Large intestine (tissue), 3 donors: ENCODE measurements at regions not wholly inside any gene's neighbourhood (a gene's known extent, or its start where the extent isn't known, plus 50 kb on each side); places are given as distances from the start of the nearest gene placed in this dataset.

Experiments used
- DNase-seq, 2 donors: peaks; one replicate each; pipeline versions ENCODE4 v3.0.0 to v3.0.0-alpha.2; 2013
- H3K27ac ChIP-seq: one replicate; pipeline ENCODE4 v1.5.1; 2013; ENCODE audit warnings: low read length
- H3K27me3 ChIP-seq: 2 replicates; pipeline ENCODE4 v1.6.1; 2013; ENCODE audit warnings: low read length; ENCODE audit not compliant: control insufficient read depth, insufficient read depth
- H3K36me3 ChIP-seq: 2 replicates; pipeline ENCODE4 v1.6.1; 2013; ENCODE audit warnings: low read length; ENCODE audit not compliant: control insufficient read depth, insufficient read depth
- H3K4me1 ChIP-seq: one replicate; pipeline ENCODE4 v1.6.1; 2013; ENCODE audit warnings: low read length; ENCODE audit not compliant: control insufficient read depth, insufficient read depth
- H3K4me3 ChIP-seq: one replicate; pipeline ENCODE4 v1.5.1; 2013; ENCODE audit warnings: low read length
- H3K9me3 ChIP-seq: one replicate; pipeline ENCODE4 v1.6.1; 2013; ENCODE audit warnings: mild to moderate bottlenecking, low read depth, low read length, moderate library complexity; ENCODE audit not compliant: control insufficient read depth
- WGBS: methylation state at CpG from one replicate; pipeline ENCODE4 v1.1.5; 2013; ENCODE audit warnings: low lambda C conversion rate; ENCODE audit not compliant: insufficient coverage; 5-methylcytosine and 5-hydroxymethylcytosine counted together

DNA sequence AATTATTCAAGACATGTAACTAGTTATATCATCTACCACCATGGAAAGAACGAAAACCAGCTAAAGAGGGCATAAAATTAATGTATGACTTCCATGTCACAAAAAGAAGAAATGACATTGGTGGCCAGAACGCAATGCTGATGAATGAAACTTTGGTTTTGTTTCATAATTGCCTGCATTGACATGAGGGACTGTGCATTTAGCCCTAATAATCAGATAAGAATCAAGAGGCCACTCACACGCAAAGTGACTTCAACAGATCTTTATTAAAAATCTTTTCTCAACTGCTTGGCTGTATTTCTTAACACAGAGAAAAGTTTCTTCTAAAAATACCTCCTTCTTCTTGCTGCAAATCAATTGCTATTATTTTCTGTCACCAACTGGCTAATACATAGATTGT lies 184.7 kb upstream of the RUNX1 start:
- Histone ChIP-seq H3K36me3 (no peaks in the 10 kb centered on the region), H3K27ac (no peak overlapping the region), H3K27me3 (no peaks in the 10 kb centered on the region), H3K4me3 (no peak overlapping the region), H3K9me3 (no peaks in the 10 kb centered on the region), H3K4me1 (no peaks in the 10 kb centered on the region)
- DNase-seq: no peak
- 92% methylated on average over 2 of the region's 3 CpGs for WGBS

DNA sequence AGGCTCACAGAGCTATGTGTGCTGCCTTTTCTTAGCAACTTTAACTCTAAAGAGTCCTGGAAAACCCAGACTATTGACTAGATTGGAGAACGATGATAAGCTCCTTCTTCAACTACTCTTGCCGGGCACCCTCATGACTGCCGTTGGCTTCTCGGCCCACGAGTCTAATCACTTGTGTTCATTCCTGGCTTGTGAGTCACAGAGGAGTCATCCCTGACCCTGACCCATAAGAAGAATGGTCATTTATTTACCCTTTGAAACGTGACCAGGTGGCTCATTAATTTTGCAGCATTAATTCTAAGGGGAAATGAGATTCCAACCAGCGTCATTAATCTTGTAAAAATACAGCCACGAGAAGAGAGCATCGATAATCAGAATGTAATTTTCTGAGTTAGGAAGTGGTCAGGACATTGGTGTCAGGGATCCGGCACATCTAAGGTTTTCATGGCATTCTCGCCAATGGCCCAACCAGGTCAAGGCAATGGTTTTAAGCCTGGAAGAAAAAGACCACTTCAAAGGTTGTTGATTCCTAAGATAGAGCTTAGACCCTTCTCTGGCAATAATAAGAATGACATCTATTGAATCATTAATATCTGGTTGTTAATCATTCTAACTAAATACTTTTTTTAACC lies 183.6 kb upstream of the RUNX1 start:
- no peaks in the 10 kb centered on the region for H3K36me3 ChIP-seq
- H3K4me1 ChIP-seq: no peaks in the 10 kb centered on the region
- no peak overlapping the region for H3K4me3 ChIP-seq
- no peaks in the 10 kb centered on the region for H3K9me3 ChIP-seq
- WGBS: 80% methylated on average over 2 of the region's 11 CpGs
- no peak overlapping the region for H3K27ac ChIP-seq
- DNase-seq: peak in 1 of 2 donors; percentile 51
- no peaks in the 10 kb centered on the region for H3K27me3 ChIP-seq

DNA sequence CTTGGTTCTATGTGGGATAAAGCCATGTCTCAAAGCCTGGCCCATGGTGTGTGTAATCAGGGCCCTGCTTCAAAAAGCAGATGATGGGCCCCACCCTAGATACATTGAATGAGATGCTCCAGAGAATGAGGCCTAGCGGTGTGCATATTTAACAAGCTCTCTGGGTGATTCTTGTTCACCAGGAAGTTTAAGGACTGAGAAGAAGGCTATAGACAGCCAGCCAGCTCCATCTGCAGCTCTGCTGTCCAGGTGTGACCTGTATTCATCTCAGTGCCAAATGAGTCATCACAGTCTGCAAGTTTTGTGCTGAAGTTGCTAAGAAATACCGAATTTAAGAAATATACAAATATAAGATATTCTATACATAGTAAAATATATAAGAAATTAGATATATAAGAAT lies 182.0 kb upstream of the RUNX1 start:
- Histone ChIP-seq H3K4me3 (no peak overlapping the region), H3K27me3 (no peaks in the 10 kb centered on the region), H3K27ac (no peak overlapping the region), H3K36me3 (no peaks in the 10 kb centered on the region), H3K9me3 (no peaks in the 10 kb centered on the region), H3K4me1 (no peaks in the 10 kb centered on the region)
- no CpG with 5 or more reads among the region's 2 CpGs for WGBS
- DNase-seq: no peak

DNA sequence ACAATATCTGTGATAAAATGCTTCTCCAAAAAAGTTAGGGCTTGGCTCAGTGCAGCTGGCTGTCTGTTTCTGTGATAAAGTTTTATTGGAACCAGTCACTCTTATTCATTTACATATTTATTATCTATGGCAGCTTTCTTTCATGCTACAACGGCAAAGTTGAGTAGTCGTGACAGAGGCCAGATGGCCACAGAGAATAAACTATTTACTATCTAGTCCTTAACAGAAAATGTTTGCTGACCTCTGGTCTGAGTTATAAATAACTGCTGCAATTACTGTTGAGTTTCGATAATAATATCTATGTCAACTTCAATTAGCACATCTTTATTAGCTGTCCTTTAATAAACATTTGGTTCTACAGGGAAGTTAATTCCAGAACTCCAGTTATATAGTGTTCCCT lies 180.2 kb upstream of the RUNX1 start:
- Histone ChIP-seq H3K4me1 (no peaks in the 10 kb centered on the region), H3K4me3 (no peak overlapping the region), H3K27me3 (no peaks in the 10 kb centered on the region), H3K9me3 (no peaks in the 10 kb centered on the region), H3K36me3 (no peaks in the 10 kb centered on the region), H3K27ac (no peak overlapping the region)
- WGBS: no CpG with 5 or more reads among the region's 3 CpGs
- peak in 1 of 2 donors; percentile 38 for DNase-seq

DNA sequence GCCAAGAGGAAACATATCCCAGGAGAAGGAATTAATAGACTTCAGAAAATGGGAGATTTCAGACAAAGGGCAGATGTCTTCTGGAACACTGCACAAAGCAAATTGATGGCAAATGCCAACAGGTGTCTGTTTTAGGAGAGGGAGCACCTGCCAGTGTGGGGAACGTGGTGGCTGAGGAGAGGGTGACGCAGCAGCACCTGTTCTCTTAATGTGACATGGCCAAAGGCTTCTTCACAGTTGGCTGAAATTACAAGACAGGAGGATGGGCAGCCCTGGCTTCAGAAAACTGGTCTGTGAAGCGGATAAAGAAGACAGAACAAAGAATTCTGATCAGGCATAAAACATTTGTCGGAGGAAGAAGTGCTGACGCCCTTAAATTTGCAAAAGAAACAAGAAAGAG lies 178.7 kb upstream of the RUNX1 start:
- Histone ChIP-seq H3K27me3 (no peaks in the 10 kb centered on the region), H3K4me3 (no peak overlapping the region), H3K4me1 (no peaks in the 10 kb centered on the region), H3K36me3 (no peaks in the 10 kb centered on the region), H3K27ac (no peak overlapping the region), H3K9me3 (no peaks in the 10 kb centered on the region)
- 100% methylated on average over 3 of the region's 5 CpGs for WGBS
- DNase-seq: no peak

DNA sequence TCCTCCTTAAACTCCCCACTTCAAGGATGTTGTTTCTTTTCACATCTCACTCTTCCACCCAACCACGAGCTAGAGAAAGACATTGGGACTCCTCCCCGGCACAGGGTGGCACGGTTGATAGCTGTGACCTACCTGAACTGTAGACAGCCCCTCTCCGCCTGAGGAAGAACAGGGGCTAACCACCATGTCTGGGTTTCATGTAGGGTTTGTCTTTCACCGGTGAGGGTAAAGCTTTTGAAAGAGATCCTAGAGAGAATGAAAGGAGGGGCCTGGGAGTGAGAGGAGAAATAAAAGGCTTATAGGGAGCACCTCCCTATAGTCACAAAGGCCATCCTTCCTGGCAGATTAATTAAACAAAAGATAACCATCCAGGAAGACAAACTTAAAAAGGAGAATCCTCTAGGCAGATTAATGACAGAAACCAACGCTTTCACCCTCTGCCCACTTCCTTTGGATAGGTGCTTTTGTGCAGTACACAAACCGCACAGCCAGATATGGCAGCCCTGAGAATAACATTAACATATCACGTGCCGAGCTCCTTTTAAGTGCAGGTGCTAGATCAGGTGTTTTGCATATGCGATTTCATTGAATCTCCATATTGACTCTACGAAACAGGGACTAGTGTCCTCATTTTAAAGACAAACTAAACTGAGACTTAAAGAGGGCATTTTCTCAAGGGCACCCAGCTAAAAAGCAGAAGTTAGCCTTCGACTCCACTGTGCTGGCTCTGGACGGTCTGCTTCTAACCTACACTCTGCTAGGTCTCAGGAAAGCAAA lies 178.1 kb upstream of the RUNX1 start:
- DNase-seq: no peak
- H3K27ac ChIP-seq: no peak overlapping the region
- no peaks in the 10 kb centered on the region for H3K27me3 ChIP-seq
- no peak overlapping the region for H3K4me3 ChIP-seq
- H3K4me1 ChIP-seq: no peaks in the 10 kb centered on the region
- WGBS: no CpG with 5 or more reads among the region's 13 CpGs
- no peaks in the 10 kb centered on the region for H3K9me3 ChIP-seq
- no peaks in the 10 kb centered on the region for H3K36me3 ChIP-seq

DNA sequence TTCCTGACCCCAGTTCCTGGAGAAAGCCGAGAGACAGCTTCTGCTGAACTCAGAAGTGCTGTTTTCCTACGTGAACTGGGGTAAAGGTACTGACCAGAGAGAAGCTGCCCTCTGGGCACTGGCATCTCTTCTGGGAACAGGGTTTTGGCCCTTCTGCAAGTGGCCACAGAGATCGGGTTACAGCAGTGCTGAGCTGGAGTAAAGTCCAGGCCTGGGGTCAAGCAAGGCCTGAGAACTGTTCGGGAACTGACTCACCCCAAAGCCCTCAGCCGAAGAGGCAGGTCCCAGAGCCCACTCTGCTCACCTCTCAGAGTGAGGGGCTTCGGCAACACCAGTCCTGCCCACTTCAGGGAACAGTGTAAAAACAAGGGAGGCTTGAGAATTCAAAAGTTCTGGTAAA lies 177.2 kb upstream of the RUNX1 start:
- H3K27ac ChIP-seq: no peak overlapping the region
- WGBS: no CpG with 5 or more reads among the region's 6 CpGs
- no peaks in the 10 kb centered on the region for H3K36me3 ChIP-seq
- DNase-seq: no peak
- no peaks in the 10 kb centered on the region for H3K9me3 ChIP-seq
- H3K4me1 ChIP-seq: no peaks in the 10 kb centered on the region
- no peaks in the 10 kb centered on the region for H3K27me3 ChIP-seq
- no peak overlapping the region for H3K4me3 ChIP-seq

DNA sequence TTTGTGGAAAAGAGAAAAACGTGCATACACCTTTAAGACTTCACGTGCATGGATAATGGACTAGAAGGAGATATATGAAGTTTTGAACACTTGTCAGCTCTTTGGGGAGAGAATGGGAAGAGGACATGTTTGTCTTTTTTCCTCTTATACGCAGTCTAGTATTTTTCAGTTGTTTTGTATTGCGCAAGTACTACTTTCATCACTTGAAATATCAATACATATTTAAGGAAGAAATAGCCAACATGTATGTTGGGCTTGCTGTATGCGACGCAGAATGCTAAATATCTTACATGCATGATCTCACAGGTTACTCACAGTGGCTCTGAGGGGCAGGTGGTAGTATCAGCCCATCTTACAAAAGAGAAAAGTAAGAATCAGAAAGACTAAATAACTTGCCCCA lies 176.5 kb upstream of the RUNX1 start:
- 92% methylated on average over 2 of the region's 6 CpGs for WGBS
- no peak overlapping the region for H3K4me3 ChIP-seq
- H3K4me1 ChIP-seq: no peaks in the 10 kb centered on the region
- no peak overlapping the region for H3K27ac ChIP-seq
- no peak for DNase-seq
- no peaks in the 10 kb centered on the region for H3K36me3 ChIP-seq
- H3K9me3 ChIP-seq: no peaks in the 10 kb centered on the region
- H3K27me3 ChIP-seq: no peaks in the 10 kb centered on the region

DNA sequence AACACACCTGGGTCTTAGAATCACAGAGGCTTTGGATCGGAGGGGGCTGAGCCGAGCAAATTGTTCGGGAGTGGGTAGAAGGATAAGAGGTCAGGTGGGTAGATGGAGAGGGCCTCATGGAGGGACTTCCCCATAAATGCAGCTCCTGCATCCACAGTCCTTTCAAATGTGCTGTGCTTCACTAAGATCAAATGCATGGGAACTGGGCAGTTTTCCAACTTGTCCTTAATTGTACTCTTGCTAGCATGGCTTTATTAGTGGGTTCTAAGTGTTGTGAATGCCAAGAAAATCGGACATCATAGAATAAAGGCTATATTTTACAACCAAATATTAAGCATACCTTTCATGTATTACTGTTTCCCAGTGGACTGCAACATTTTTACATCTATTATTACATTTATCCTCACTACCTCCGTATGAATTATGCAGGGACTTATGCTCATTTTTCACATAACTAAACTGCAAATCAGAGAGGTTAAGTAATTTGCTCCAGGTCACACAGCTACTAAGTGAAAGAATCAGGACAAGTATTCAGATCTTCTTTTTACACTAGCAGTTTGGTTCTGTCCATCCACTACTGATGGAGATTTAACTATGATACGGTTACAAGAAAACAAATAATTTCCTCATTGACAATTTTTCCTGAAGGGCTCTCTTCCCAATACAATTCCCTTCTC lies 174.5 kb upstream of the RUNX1 start:
- Histone ChIP-seq H3K4me1 (no peaks in the 10 kb centered on the region), H3K9me3 (no peaks in the 10 kb centered on the region), H3K36me3 (no peaks in the 10 kb centered on the region), H3K27ac (no peak overlapping the region), H3K4me3 (no peak overlapping the region), H3K27me3 (no peaks in the 10 kb centered on the region)
- no peak for DNase-seq
- 83% methylated on average over 2 of the region's 6 CpGs for WGBS

DNA sequence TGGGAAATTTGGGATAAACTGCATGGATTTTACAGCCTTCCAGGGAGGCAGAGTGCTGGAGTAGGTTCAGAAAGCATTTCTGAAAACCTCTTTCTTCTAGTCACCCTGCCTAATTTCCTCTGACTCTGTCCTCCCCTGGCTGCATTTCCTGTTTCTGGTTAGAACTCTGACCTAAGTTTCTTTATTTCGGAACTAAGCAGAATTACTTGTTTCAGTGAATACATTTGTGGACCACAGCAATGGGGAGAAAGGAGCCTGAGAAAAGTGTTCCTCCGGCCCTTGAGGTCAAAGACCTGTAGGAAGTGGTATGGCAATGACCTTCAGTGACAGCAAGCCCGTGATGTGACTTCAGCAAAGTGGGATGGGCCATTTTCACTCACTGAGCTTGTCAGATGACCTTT lies 173.4 kb upstream of the RUNX1 start:
- no peaks in the 10 kb centered on the region for H3K27me3 ChIP-seq

More for the DNA sequence above, 173.4 kb upstream of the RUNX1 start:
- Histone ChIP-seq H3K4me1 (no peaks in the 10 kb centered on the region), H3K36me3 (no peaks in the 10 kb centered on the region), H3K27ac (no peak overlapping the region), H3K4me3 (no peak overlapping the region), H3K9me3 (no peaks in the 10 kb centered on the region)
- DNase-seq: peak in 1 of 2 donors; percentile 43
- no CpG with 5 or more reads among the region's 3 CpGs for WGBS
